ENCODE measurements at regions not wholly inside any gene's neighbourhood (a gene's known extent, or its start where the extent isn't known, plus 50 kb on each side); places are given as distances from the start of the nearest gene placed in this dataset.

- ChIA-PET CTCF (no interaction called here), POLR2A (no interaction called here)
- Mint-ChIP-seq H3K27ac (peak overlapping the region in 1 of 8 donors; percentile 24), H3K4me1 (no peaks in the 10 kb centered on the region), H3K27me3 (peaks cover 23 to 44% of the 10 kb centered on the region in 2 donors), H3K36me3 (peaks cover 0 to 3% (median 0%) of the 10 kb centered on the region in 3 donors), H3K4me3 (no peak overlapping the region), H3K9me3 (peaks cover 4 to 8% (median 6%) of the 10 kb centered on the region in 5 donors)
- no peak for DNase-seq
- Histone ChIP-seq H3K36me3 (ENCODE audit: insufficient read depth, low read length) (no peaks in the 10 kb centered on the region), H3K4me1 (ENCODE audit: insufficient read depth, low read length) (no peaks in the 10 kb centered on the region), H3K9me3 (ENCODE audit: low read length) (no peaks in the 10 kb centered on the region), H3K27me3 (ENCODE audit: insufficient read depth, low read length, poor library complexity, severe bottlenecking) (no peaks in the 10 kb centered on the region), H3K4me3 (ENCODE audit: low read length) (no peak overlapping the region), H3K27ac (ENCODE audit: low read depth, low read length) (no peak overlapping the region)
Observed at GRCh38 chr10:78614744-78615143, 454.0 kb upstream of the ZMIZ1 start.

- Histone ChIP-seq H3K4me3 (ENCODE audit: low read length) (no peak overlapping the region), H3K9me3 (ENCODE audit: low read length) (no peaks in the 10 kb centered on the region), H3K27me3 (ENCODE audit: insufficient read depth, low read length, poor library complexity, severe bottlenecking) (no peaks in the 10 kb centered on the region), H3K27ac (ENCODE audit: low read depth, low read length) (no peak overlapping the region), H3K4me1 (ENCODE audit: insufficient read depth, low read length) (no peaks in the 10 kb centered on the region), H3K36me3 (ENCODE audit: insufficient read depth, low read length) (no peaks in the 10 kb centered on the region)
- Mint-ChIP-seq H3K27me3 (peaks cover 20 to 35% of the 10 kb centered on the region in 2 donors), H3K36me3 (no peaks in the 10 kb centered on the region), H3K4me1 (no peaks in the 10 kb centered on the region), H3K9me3 (peaks cover 0 to 3% (median 0%) of the 10 kb centered on the region in 5 donors), H3K4me3 (no peak overlapping the region), H3K27ac (peak overlapping the region in 1 of 8 donors; percentile 70)
- DNase-seq: no peak
- CTCF ChIA-PET: no interaction called here
- POLR2A ChIA-PET: no interaction called here
Observed at GRCh38 chr10:78616125-78616695, 452.6 kb upstream of the ZMIZ1 start.

- Histone ChIP-seq H3K27me3 (ENCODE audit: insufficient read depth, low read length, poor library complexity, severe bottlenecking) (no peaks in the 10 kb centered on the region), H3K36me3 (ENCODE audit: insufficient read depth, low read length) (no peaks in the 10 kb centered on the region), H3K4me3 (ENCODE audit: low read length) (no peak overlapping the region), H3K4me1 (ENCODE audit: insufficient read depth, low read length) (no peaks in the 10 kb centered on the region), H3K9me3 (ENCODE audit: low read length) (no peaks in the 10 kb centered on the region), H3K27ac (ENCODE audit: low read depth, low read length) (no peak overlapping the region)
- Mint-ChIP-seq H3K27ac (no peak overlapping the region), H3K36me3 (no peaks in the 10 kb centered on the region), H3K4me3 (no peak overlapping the region), H3K9me3 (peaks cover 0 to 3% (median 0%) of the 10 kb centered on the region in 5 donors), H3K4me1 (no peaks in the 10 kb centered on the region), H3K27me3 (peaks cover 16 to 28% of the 10 kb centered on the region in 2 donors)
- ChIA-PET POLR2A (no interaction called here), CTCF (no interaction called here)
- DNase-seq: no peak
Observed at GRCh38 chr10:78617115-78617514, 451.7 kb upstream of the ZMIZ1 start.

GRCh38 chr10:78617631-78618030 is 451.1 kb upstream of the ZMIZ1 start:
- Mint-ChIP-seq H3K36me3 (no peaks in the 10 kb centered on the region), H3K9me3 (peaks cover 0 to 3% (median 0%) of the 10 kb centered on the region in 5 donors), H3K27ac (no peak overlapping the region), H3K27me3 (peaks cover 12 to 26% of the 10 kb centered on the region in 2 donors), H3K4me3 (no peak overlapping the region), H3K4me1 (no peaks in the 10 kb centered on the region)
- Histone ChIP-seq H3K4me1 (ENCODE audit: insufficient read depth, low read length) (no peaks in the 10 kb centered on the region), H3K27ac (ENCODE audit: low read depth, low read length) (no peak overlapping the region), H3K9me3 (ENCODE audit: low read length) (no peaks in the 10 kb centered on the region), H3K27me3 (ENCODE audit: insufficient read depth, low read length, poor library complexity, severe bottlenecking) (no peaks in the 10 kb centered on the region), H3K36me3 (ENCODE audit: insufficient read depth, low read length) (no peaks in the 10 kb centered on the region), H3K4me3 (ENCODE audit: low read length) (no peak overlapping the region)
- DNase-seq: no peak
- POLR2A ChIA-PET: no interaction called here
- CTCF ChIA-PET: no interaction called here

GRCh38 chr10:78618050-78618449 is 450.7 kb upstream of the ZMIZ1 start:
- Mint-ChIP-seq H3K4me3 (no peak overlapping the region), H3K9me3 (peaks cover 0 to 3% (median 0%) of the 10 kb centered on the region in 5 donors), H3K36me3 (no peaks in the 10 kb centered on the region), H3K4me1 (no peaks in the 10 kb centered on the region), H3K27me3 (peaks cover 11 to 29% of the 10 kb centered on the region in 2 donors), H3K27ac (no peak overlapping the region)
- Histone ChIP-seq H3K36me3 (ENCODE audit: insufficient read depth, low read length) (no peaks in the 10 kb centered on the region), H3K9me3 (ENCODE audit: low read length) (no peaks in the 10 kb centered on the region), H3K27me3 (ENCODE audit: insufficient read depth, low read length, poor library complexity, severe bottlenecking) (no peaks in the 10 kb centered on the region), H3K27ac (ENCODE audit: low read depth, low read length) (no peak overlapping the region), H3K4me3 (ENCODE audit: low read length) (no peak overlapping the region), H3K4me1 (ENCODE audit: insufficient read depth, low read length) (no peaks in the 10 kb centered on the region)
- no peak for DNase-seq
- ChIA-PET CTCF (no interaction called here), POLR2A (no interaction called here)

GRCh38 chr10:78619115-78619851 is 449.5 kb upstream of the ZMIZ1 start:
- no peaks in the 10 kb centered on the region for H3K4me1 ChIP-seq (ENCODE audit: insufficient read depth, low read length)
- Mint-ChIP-seq H3K27ac (no peak overlapping the region), H3K4me1 (no peaks in the 10 kb centered on the region), H3K4me3 (no peak overlapping the region), H3K36me3 (no peaks in the 10 kb centered on the region), H3K27me3 (peaks cover 15 to 30% of the 10 kb centered on the region in 2 donors), H3K9me3 (peaks cover 0 to 3% (median 0%) of the 10 kb centered on the region in 5 donors)
- no peaks in the 10 kb centered on the region for H3K36me3 ChIP-seq (ENCODE audit: insufficient read depth, low read length)
- POLR2A ChIA-PET: no interaction called here
- H3K9me3 ChIP-seq (ENCODE audit: low read length): no peaks in the 10 kb centered on the region
- CTCF ChIA-PET: no interaction called here
- H3K27ac ChIP-seq (ENCODE audit: low read depth, low read length): no peak overlapping the region
- H3K4me3 ChIP-seq (ENCODE audit: low read length): no peak overlapping the region
- no peaks in the 10 kb centered on the region for H3K27me3 ChIP-seq (ENCODE audit: insufficient read depth, low read length, poor library complexity, severe bottlenecking)
- no peak for DNase-seq

- H3K4me3 Mint-ChIP-seq: no peak overlapping the region
- H3K4me1 Mint-ChIP-seq: no peaks in the 10 kb centered on the region
- no peak for DNase-seq
- H3K36me3 Mint-ChIP-seq: no peaks in the 10 kb centered on the region
- ChIA-PET CTCF (no interaction called here), POLR2A (no interaction called here)
- H3K9me3 ChIP-seq (ENCODE audit: low read length): no peaks in the 10 kb centered on the region
- H3K4me1 ChIP-seq (ENCODE audit: insufficient read depth, low read length): no peaks in the 10 kb centered on the region
- H3K27me3 Mint-ChIP-seq: peaks cover 15 to 31% of the 10 kb centered on the region in 2 donors
- H3K27me3 ChIP-seq (ENCODE audit: insufficient read depth, low read length, poor library complexity, severe bottlenecking): no peaks in the 10 kb centered on the region
- H3K4me3 ChIP-seq (ENCODE audit: low read length): no peak overlapping the region
- H3K27ac Mint-ChIP-seq: no peak overlapping the region
- peaks cover 0 to 3% (median 0%) of the 10 kb centered on the region in 5 donors for H3K9me3 Mint-ChIP-seq
- no peaks in the 10 kb centered on the region for H3K36me3 ChIP-seq (ENCODE audit: insufficient read depth, low read length)
- no peak overlapping the region for H3K27ac ChIP-seq (ENCODE audit: low read depth, low read length)
Observed at GRCh38 chr10:78619896-78620295, 448.9 kb upstream of the ZMIZ1 start.

GRCh38 chr10:78620985-78621799 is 447.6 kb upstream of the ZMIZ1 start:
- H3K4me3 ChIP-seq (ENCODE audit: low read length): no peak overlapping the region
- Mint-ChIP-seq H3K4me3 (no peak overlapping the region), H3K36me3 (no peaks in the 10 kb centered on the region), H3K27me3 (peaks cover 8 to 26% of the 10 kb centered on the region in 2 donors), H3K27ac (no peak overlapping the region), H3K9me3 (no peaks in the 10 kb centered on the region), H3K4me1 (no peaks in the 10 kb centered on the region)
- no peak overlapping the region for H3K27ac ChIP-seq (ENCODE audit: low read depth, low read length)
- no peak for DNase-seq
- no peaks in the 10 kb centered on the region for H3K27me3 ChIP-seq (ENCODE audit: insufficient read depth, low read length, poor library complexity, severe bottlenecking)
- no peaks in the 10 kb centered on the region for H3K36me3 ChIP-seq (ENCODE audit: insufficient read depth, low read length)
- no peaks in the 10 kb centered on the region for H3K4me1 ChIP-seq (ENCODE audit: insufficient read depth, low read length)
- no peaks in the 10 kb centered on the region for H3K9me3 ChIP-seq (ENCODE audit: low read length)
- ChIA-PET POLR2A (no interaction called here), CTCF (no interaction called here)

Data from CD8-positive, alpha-beta memory T cell (primary cell).